ENCODE measurements at regions not wholly inside any gene's neighbourhood (a gene's known extent, or its start where the extent isn't known, plus 50 kb on each side); places are given as distances from the start of the nearest gene placed in this dataset.

DNA sequence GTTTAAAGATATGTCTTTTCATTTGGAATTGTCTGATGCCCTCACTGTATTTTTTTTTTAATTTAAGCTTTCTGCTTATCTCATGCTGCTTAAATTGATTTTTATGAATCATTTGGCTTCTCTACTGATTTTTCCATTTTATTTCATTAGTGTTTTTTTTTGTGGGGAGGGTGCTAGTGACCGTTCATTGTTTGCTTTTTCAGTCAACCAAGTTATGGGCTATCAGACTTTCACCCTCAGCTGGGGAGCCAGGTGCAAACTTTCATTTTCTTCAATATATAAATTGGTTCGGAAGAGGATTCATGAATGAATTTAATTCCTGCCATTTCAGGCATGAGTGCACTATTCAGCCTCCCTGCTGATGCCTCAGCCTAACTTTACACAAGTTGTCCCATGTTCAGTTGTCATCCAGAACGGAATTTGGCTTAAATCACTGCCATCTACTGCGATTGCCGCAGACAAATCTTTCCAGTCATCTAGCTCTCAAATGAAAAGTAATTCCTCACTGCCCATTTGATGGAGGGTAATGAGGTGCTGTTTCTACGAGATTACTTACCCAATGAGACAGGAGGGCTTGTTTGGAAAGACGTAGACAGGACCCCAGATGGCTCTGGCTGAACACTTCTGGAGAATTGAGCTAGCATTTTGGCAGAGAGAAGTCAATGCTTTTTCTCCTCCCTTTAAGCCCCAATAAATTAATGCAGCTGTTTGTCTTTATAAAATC lies 89.9 kb upstream of the RORA start:
- DNase-seq = no peak

DNA sequence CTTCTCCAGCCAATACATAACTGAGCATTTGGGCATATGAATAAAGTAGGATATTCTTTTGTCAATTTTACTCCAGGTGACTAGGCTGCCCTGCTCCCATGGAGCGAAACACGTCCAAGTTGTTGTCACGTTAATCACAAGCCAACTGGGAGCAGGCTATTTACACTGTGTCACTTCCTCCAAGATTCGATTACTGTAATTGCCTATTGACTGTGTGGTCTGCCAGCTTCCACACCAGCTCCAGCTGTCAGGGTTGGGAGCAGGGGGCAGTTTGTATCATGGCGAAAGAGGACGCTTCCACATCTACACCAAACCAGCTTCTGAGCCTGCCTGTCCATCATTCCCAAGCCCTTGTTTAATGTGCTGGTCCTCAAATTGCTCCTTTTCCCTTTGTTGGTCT lies 89.2 kb upstream of the RORA start:
- no peak for DNase-seq

DNA sequence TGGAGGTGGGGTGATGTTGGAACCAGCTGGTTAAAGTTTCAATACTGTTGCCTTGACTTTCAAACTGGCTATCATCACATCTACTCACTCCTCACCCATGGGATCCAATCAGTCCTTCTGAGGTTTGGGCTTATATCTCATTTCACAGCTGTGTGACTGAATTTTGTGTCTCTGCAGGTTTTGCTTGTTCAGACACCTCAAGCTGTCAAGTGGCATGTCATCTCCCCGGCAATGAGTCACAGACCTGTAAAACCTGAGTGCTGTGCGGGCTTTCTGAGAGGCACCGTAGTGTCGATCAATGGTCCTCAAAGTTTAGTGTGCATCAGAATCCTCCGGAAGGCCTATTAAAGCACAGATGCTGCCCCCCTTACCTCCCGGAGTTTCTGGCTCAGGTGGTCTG lies 86.4 kb upstream of the RORA start:
- DNase-seq = no peak

DNA sequence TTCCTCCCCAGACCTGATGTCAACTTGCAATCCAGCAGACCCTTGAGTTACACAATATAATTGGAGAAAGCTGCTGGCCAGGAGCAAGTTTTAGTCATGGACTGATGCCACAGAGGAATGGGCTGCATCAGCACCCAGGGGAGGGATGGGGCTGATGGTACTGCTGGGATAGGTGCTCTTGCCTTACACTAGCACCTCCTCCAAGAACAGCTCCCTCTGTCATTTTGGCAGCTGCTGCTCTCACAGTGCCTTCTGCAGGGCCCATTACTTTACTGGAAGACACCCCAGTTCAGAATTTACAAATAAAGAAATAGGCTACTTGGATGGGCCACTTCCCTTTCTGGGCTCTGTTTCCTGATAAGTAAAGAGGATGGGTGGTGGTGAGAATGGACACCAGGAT lies 85.3 kb upstream of the RORA start:
- no peak for DNase-seq

DNA sequence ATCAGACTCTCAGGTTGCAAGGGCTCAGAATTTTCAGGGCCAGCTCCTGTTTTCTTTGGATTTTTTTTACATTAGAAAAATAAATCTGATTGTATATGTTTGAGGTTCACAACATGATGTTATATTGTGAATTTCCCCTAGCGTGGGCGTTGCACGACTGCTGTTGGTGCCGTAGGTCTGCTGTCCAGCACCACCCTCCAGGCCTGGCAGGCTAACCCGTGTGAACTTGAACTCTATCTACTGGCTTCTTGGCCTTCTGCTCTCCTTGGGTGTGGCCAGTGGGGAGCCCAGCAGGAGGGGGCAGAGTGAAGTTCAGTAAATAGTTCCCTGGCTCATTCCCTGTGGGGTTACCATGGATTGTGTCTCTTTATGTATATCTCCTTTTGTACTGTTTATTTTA lies 80.5 kb upstream of the RORA start:
- DNase-seq = no peak

DNA sequence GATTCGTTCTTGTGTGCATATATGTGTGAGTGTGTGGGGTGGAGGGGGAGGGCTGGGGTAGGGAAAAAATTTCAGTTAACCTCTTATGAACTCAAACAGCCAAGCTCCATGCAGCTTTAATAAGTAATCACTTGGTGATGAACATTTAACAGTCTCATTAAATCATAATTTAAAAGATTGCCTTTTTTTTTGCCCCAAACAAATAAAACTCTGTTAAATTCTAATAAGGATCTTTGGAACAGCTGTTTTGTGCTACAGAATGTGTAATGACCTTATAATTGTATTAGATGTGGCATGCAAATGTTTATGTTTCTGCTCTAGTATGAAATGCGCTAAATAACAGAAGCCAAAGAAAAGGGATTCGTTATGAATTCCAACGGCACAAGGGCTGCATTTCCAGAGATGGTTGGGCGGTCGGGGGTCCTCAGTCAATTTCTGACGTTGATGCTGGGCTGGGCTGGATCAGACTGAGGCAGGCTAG lies 80.0 kb upstream of the RORA start:
- no peak for DNase-seq

DNA sequence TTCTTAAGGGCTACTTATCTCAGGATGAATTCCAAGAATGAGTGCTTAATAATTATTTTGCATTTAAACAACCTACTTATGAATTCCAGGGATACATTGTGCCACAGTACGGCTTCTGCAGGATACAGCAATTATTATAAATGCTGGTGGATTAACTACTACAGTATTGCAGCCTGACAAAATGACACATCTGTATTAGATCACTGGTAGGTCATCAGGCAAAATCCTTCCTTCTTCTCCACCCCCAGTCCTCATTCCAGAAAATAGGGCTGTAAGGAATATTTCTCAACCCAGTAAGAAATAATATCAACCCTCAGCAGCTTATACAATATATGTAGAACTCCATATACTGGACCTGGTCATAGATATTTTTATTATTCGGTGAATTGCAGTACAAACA lies 79.3 kb upstream of the RORA start:
- no peak for DNase-seq

DNA sequence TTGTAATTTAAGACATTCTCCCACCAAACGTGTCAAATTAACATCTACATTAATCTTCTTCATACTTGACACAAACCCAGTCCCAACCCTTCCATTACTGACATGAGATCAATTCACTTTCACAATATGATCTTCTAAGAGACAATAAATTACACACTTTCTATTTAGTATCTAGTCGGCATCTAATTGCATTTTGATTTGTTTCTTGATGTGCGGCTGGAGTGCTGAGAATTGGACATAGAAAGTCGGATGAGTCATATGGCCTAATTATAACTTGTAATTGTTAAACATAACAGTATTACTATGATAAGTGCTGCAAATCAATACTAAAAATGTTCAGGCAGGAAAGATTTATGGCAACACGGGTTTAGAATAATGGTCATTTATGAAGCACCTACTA lies 78.4 kb upstream of the RORA start:
- no peak for DNase-seq

DNA sequence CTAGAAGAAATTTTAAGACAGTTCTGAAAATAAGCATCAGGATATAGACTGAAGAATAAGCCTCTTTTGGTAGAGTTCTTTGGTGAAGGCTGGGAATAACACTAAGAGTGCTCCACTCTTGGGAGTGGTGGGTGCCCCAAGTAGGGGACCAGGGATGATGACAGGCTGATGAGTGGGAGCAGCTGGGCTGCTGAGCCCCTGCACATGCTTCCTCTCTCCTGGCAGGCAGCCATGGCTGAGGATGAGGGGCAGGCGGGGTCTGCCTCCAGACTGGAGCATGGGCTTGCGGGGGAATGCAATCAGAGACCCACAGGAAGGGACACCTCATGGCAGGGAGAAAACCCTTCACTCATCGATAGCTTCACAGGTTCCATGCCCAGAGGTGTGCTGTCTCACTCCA lies 72.6 kb upstream of the RORA start:
- DNase-seq = no peak

DNA sequence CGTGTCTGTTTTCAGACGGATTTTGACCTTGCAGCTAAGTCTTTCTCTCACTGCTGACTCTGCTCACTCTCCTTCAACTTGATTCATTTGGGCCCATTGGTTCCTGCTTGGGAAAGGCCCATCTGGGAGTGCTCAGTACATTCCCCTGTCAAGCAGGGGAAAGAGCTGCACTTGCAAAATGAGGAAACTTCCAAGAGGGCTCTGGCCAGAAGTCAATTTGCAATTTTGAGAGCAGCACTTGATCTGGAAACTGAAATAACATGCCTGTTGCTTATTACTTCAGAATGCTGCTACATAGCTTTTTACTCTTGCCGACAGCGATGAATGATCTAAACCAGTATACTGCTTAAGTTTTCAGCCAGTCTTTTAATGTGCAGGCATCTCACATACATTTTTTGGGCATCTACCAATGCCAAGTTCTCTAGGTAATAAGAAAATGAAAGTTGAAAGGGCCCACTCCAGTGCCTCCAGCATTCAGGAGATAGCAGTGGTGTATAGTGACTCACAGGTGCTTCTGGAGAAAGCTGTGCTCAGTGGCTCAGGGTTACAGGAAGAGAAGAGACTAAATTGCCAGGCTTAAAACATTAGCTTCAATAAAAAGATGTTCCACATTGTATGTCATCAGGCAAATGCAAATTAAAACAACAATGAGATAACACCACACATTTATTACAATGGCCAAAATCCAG lies 70.1 kb upstream of the RORA start:
- DNase-seq = no peak

DNA sequence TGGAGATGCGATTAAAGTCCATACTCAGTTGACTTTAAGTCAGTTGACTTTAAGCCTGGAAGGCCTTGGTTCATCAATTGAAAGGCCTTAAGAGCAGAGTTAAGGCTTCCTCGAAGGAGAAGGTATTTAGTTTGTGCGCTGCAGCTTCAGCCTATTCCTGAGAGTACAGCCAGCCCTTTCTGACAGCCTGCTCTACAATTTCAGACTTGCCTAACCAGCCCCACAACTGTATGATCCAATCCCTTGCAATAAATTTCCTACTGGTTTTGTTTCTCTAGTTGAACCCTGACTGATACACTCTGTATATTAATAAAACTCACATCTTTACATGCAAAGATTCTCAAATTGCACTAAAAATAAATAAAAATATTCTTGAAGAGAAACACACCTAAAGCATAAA lies 66.1 kb upstream of the RORA start:
- no peak for DNase-seq

DNA sequence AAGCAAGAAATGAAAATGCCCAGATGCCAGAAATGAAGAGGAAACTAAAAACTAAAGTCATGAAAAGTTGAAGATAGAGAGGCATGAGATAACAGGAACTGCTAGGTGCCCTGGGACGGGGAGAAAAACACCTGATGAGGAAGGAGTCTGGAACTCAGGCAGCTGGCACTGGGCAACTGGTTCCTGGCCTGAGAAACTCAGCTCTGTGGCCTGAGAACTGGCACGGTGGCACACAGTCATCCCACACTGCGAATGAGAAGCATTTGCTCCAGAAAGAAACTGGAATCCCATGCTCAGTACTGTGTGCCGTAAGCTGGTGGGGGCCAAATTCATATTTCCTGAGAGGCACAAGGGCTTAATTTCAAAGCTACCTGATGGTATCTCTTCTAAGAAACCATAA lies 53.6 kb upstream of the RORA start:
- no peak for DNase-seq

DNA sequence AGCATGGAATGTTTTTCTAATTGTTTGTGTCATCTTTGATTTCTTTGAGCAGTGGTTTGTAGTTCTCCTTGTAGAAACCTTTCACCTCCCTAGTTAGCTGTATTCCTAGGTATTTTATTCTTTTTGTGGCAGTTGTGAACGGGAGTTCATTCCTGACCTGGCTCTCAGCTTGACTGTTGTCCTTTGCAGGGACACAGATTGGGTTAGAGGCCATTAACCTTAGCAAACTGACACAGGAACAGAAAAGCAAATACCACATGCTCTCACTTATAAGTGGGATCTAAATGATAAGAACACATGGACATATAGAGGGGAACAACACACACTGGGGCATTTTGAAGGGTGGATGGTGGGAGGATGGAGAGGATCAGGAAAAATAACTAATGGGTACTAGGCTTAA lies 52.2 kb upstream of the RORA start:
- DNase-seq = no peak
